GM18867 (cell line): ENCODE measurements at regions not wholly inside any gene's neighbourhood (a gene's known extent, or its start where the extent isn't known, plus 50 kb on each side); places are given as distances from the start of the nearest gene placed in this dataset.
"Not testable (repeated sequence)": the region's sequence is repeated elsewhere in the genome, so short reads cannot be mapped to it uniquely, and the experiment has no call there.

Source experiments
- ATAC-seq: cut with Tn5 transposase; IDR thresholded peaks from one replicate; pipeline ENCODE4 v1.9.1; 2021; ENCODE audit warnings: mild to moderate bottlenecking, moderate library complexity; ENCODE audit not compliant: unreplicated experiment

DNA sequence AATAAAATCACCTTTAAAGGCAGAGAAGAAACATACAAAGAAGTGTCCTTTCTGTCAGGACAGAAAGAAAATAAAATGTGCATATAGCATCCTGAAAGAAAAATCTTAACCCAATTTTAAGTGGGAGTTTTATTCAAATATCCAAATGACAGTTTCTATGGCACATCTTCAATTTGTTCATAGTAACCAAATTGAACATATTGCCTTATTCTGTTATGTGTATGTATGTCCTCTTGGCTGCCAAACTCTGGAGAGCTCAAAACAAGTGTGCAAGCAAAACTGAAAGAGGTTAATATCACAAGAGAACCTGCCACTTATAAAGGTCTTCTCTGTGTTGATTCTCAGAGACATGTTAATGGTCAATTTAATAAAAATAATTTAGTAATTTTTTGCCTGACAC is 334.7 kb downstream of the BCKDHB start:
- no peak for ATAC-seq

DNA sequence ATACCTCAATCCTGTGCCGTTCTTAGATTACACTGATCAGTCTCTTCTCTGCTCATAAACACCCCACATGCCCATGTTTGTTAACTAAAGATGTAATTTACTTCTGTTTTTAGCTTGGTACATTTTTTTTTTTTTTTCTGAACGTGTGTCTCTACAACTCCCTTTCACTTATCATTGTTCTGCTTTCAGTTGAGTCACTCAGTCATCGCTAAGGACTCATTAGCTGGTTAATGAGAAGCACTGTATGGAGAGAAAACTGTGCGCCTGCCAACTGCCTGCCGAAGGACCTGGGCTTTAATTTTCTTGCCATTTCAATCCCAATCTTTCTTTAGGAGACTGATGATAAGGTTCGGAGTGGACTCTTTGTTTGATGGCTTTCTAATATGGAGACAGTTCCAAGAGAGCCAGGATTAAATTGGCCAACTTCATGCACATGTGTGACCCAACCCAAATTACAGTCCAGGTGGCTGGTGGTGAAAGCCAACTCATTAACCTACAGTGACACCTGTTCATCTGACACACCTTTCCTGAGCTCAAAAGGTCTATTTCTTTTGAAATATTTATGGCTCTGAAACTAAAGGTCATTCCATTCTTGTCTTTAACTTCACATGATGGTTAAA is 334.1 kb downstream of the BCKDHB start:
- peak; percentile 57 for ATAC-seq

DNA sequence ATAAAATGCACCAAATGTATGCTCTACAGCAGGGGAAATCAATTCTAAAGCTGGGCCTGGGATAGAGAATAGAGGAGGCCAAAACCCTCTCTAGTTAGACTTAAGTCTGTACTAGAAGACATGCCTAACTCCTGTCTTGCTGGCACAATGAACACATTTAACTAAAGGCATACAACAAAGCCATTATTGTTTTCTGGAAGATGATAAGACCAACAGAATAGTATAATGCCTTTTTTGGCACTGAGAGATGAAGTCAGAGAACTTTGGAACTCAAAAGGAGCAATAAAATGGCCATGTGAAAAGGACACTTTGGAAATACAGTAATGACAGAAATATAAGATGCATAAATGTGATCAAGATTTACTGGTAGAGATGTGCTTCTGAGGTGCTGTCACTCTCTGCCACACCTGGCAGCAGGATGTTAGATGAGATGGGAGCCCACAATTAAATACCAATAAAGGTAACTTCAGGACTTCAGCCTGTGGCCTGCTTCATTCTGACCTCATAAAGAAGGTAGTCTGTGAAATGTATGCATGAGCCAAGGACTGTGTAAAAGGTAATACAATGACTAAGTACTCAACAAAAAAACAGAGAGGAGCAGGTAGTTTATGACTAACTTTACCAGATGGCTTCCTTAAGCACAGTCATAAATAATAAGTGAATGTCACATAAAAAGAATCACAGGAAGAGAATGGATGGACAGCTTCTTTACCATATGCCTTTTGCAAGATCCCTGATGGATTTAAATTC is 333.4 kb downstream of the BCKDHB start:
- ATAC-seq, result peak; percentile 6

DNA sequence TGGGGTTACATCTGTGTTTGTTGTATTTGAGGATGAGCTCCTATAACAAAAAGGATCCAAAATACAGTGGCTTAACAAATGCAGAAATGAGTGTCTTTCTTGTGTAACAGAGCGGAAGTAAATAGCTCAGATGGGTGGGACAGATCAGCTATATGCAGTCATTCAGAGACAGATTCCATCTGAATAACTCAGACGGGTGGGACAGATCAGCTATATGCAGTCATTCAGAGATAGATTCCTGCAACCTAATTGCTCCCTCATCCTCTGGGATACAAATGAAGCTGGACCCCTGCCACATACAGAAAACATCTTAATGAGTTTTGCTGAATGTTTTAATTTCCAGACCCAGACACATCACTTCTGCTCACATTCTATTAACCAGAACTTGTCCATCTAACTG is 332.3 kb downstream of the BCKDHB start:
- ATAC-seq, result no peak

DNA sequence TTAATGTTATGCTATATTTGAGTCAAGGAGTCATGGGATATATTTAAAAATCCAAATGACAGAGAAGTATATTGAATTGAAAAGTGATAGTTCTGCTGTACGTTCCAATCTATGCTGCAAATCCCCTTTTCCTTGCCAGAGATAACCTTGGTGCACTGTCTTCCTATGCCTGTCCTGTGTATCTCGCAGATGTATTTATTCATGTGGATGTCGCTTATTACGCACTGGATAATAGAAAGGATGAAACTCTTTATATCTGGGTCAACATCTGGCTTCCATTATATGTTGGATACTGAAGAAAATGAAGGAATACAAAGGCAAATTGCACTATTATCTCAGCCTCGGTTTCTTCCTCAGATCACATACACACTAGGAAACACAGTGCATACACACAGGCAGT is 331.3 kb downstream of the BCKDHB start:
- no peak for ATAC-seq

DNA sequence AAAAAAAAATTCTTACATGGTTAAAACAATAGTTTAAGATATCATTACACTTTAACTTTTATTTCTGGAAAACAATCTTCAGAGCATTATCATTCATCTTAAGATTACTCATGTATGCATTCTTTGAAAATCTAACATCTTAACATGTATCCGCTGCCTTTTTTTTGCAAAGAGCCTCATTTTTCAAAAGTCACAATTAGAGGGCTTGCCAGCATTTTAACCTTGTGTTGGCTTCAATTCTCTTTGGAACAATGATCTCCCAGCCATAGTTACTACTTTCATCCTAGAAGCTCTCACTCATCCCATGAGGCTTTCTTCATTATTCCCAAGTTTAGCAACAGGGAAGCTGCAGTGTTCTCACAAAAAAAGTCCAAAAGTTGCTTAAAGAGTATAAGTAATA is 330.8 kb downstream of the BCKDHB start:
- no peak for ATAC-seq

DNA sequence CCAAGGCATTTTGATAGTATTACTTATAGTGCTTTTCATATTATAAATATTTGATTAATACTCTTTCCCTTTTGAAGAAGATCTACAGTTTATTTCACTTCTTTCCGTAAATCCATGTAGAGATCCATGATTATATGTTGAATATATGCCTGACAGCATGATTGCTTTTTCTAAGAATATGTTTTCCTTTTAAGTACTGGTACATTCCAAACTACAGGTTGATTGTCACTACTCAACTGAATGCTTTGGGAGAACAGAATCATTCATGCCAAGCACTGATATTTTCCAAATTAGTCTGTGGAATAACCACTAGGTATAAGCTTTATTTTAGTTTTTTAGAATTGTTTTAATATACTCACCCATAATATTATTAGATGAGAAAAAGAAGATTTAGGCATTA is 330.2 kb downstream of the BCKDHB start:
- ATAC-seq, result no peak

DNA sequence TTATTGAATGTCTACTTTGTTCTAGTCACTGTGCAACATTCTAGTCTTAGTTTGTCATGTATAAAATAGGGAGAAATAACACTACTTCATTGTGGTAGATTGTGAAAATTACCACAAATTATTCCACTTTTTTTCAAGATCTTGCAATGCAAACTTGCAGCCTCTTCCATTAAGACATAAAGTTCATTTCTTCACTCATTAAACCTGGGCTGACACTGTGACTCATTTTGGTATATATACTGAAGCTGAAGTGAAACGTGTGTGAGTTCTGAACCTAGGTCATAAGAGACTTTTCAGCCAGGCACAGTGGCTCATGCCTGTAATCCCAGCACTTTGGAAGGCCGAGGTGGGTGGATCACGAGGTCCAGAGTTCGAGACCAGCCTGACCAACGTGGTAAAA is 329.0 kb downstream of the BCKDHB start:
- no peak for ATAC-seq

DNA sequence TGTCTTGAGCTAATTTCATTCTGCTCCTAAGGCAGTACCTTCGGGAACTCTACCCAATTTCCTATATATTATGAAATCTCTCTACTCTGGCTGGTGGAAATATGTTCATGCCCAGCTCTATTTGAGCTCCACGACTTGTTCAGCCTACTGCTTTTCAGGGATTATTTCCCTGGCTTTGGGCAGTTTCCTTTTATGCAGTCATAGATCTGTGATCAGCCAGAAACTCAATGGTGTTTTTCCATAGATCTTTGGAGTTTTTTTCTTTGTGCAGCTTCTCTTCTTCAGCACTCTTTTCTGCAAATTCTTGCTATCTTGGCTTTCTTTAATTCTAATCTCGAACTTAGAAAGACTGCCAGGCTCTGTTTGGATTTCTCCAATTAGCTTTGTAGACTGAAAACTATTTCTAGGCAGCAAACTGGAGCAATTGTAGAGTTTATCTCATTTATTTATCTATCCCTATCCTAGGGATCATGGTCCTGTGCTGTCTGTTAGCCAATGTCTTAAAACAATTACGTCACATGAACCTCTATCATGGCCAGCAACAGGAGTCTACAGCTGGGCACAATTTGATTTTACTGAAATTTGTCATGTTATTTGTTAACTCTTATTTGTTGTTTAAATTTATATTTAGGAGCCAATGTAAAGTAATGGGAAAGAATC is 328.4 kb downstream of the BCKDHB start:
- ATAC-seq, result no peak

DNA sequence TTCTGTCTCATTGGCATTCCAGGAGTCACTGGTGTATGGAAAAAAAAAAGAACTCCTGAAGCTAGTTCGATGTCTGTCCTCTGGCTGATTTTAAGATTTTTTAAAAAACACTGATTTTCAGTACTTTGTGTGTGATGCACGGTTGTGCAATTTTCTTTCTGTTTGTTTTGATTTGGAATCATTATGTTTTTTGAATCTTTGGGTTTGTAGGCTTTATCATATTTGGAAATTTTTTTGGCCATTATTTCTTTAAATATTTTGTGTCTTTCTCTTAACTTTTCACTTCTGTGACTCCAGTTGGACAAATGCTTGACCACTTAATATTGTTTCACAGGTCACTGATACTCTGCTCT is 327.2 kb downstream of the BCKDHB start:
- no peak for ATAC-seq

DNA sequence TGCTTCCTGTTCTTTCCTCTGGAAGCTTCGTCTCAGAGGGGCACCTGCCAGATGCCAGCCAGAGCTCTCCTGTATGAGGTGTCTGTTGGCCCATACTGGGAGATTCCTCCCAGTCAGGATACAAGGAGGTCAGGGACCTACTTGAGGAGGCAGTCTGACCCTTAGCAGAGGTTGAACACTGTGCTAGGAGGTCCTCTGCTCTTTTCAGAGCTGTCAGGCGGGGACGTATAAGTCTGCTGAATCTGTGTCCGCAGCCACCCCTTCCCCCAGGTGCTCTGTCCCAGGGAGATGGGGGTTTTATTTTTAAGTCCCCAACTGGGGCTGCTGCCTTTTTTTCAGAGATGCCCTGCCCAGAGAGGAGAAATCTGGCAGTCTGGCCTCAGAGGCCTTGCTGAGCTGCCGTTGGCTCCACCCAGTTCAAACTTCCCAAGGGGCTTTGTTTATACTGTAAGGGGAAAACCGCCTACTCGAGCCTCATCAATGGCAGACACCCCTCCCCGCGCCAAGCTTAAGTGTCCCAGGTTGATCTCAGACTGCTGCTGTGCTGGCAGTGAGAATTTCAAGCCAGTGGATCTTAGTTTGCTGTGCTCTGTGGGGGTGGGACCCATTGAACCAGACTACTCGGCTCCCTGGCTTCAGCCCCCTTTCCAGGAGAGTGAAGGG is 326.7 kb downstream of the BCKDHB start:
- ATAC-seq, result no peak

DNA sequence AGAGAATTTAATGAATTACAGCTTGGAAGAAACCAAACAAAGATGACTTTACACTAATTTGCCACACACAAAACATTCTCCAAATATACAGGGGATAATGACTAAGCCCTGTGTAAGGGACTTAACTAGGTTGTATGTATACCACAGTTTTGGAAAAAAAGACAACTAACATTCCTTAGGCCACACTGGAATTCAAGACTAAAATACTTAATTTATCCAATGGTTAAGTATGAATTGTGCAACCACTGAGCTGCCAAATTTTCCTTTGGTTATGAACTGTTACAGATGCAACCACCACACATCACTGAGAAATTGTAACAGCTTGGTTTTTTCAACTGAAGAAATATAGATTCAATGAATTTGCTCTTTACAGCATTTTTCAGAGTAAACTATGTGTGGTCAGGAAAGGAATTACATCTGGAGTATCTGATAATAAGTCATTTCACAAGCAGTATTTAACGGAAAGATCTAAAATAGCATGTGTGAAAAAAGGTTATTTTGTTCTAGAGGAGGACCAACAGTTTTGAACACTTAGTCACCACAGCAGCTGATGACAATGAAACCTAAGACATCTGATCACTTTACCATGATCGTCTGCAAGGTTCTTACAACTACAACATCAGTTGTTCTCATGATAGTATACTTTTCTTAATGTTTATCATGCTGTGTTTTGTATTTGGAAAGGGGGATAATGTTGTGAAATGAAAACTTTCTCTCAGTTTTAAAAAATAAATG is 318.8 kb downstream of the BCKDHB start:
- no peak for ATAC-seq

DNA sequence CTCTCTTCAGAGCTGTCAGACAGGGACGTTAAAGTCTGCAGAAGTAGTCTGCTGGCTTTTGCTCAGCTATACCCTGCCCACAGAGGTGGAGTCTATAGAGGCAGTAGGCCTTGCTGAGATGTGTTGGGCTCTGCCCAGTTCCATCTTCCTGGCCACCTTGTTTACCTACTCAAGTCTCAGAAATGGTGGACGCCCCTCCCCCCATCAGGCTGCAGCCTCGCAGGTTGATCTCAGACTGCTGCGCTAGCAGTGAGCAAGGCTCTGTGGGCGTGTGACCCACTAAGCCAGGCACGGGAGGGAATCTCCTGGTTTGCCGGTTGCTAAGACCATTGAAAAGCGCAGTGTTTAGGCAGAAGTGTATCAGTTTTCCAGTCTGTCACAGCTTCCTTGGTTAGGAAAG is 305.0 kb downstream of the BCKDHB start:
- no peak for ATAC-seq

DNA sequence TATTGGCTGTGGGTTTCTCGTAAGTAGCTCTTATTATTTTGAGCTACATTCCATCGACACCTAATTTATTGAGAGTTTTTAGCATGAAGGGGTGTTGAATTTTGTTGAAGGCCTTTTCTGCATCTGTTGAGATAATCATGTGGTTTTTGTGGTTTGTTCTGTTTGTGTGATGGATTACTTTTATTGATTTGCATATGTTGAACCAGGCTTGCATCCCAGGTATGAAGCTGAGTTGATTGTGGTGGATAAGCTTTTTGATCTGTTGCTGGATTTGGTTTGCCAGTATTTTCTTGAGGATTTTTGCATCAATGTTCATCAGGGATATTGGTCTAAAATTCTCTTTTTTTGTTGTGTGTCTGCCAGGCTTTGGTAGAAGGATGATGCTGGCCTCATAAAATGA is 301.5 kb downstream of the BCKDHB start:
- not testable (repeated sequence) for ATAC-seq

DNA sequence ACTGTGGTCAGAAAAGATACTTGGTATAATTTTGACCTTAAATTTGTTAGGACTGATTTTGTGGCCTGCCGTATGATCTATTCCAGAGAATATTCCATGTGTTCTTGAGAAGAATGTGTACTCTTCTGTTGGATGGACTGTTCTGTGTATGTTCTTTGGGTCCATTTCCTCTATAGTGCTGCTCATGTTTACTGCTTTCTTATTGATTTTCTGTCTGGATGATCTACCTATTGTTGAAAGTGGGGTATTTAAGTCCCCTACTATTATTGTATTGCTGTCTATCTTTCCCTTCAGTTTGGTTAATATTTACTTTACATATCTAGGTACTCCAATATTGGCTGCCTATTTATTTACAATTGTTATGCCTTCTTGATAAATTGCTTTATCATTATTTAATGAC is 298.4 kb downstream of the BCKDHB start:
- ATAC-seq, result no peak

DNA sequence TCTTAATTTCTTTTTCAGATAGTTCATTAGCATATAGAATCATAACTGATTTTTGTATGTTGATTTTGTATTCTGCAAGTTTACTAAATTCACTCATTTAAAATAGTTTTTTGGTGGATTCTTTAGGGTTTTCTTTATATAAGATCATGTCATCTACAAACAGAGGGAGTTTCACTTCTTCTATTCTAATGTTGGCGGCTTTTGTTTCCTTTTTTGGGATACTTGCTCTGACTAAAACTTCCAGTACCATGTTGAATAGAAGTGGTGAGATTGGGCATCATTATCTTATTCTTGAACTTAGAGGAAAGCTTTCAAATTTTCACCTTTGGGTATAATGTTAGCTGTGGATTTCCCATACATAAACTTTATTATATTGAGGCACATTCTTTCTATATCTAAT is 296.9 kb downstream of the BCKDHB start:
- no peak for ATAC-seq

DNA sequence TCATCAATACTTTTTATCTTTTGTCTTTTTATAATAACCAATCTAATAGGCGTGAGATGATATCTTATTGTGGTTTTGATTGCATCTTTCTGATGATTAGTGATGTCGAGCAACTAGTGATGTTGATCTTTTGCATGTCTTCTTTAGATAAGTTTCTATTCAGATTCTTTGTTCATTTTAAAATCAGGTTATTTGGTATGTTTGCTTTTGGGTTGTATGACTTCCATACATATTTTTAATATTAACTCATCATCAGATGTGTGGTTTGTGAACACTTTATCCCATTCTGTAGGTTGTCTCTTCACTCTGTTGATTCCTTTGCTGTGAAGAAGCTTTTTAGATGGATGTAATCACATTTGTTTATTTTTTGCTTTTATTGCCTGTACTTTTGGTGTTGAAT is 295.8 kb downstream of the BCKDHB start:
- no peak for ATAC-seq
